B cell (primary cell): ENCODE measurements at regions not wholly inside any gene's neighbourhood (a gene's known extent, or its start where the extent isn't known, plus 50 kb on each side); places are given as distances from the start of the nearest gene placed in this dataset.

Experiments used
- EZH2 ChIP-seq: IDR thresholded peaks from 2 replicates; pipeline ENCODE4 v1.6.1; 2012; ENCODE audit warnings: borderline replicate concordance, low read depth, mild to moderate bottlenecking, moderate library complexity, low read length; ENCODE audit not compliant: insufficient read depth, poor library complexity, severe bottlenecking
- TF ChIP-seq, protein P1 (sequence below): fragments of 200-600 bp; IDR thresholded peaks from one replicate; pipeline ENCODE4 v1.8.0; 2022; ENCODE audit warnings: antibody characterized with exemption, mild to moderate bottlenecking

DNA sequence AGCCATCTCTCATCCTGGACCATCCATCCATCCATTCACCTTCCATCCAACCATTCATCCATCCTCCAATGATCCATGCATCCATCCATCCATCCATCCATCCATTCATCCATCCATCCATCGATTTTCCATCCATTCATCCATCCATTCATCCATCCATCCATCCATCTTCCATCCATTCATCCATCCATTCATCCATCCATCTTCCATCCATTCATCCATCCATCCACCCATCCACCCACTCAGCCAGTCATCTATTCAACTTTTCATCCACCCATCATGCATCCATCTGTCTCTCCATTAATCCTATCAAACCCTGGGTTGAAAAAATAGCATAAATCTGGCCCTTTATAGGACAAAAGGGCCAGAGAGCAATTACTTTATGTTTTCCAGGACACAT is 158.3 kb upstream of the WSCD1 start:
- no peak for TF ChIP-seq EZH2
- TF ChIP-seq, protein P1, sequence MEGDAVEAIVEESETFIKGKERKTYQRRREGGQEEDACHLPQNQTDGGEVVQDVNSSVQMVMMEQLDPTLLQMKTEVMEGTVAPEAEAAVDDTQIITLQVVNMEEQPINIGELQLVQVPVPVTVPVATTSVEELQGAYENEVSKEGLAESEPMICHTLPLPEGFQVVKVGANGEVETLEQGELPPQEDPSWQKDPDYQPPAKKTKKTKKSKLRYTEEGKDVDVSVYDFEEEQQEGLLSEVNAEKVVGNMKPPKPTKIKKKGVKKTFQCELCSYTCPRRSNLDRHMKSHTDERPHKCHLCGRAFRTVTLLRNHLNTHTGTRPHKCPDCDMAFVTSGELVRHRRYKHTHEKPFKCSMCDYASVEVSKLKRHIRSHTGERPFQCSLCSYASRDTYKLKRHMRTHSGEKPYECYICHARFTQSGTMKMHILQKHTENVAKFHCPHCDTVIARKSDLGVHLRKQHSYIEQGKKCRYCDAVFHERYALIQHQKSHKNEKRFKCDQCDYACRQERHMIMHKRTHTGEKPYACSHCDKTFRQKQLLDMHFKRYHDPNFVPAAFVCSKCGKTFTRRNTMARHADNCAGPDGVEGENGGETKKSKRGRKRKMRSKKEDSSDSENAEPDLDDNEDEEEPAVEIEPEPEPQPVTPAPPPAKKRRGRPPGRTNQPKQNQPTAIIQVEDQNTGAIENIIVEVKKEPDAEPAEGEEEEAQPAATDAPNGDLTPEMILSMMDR, result no peak
